Common myeloid progenitor, CD34-positive (primary cell): ENCODE measurements at regions not wholly inside any gene's neighbourhood (a gene's known extent, or its start where the extent isn't known, plus 50 kb on each side); places are given as distances from the start of the nearest gene placed in this dataset.
"Not testable (repeated sequence)": the region's sequence is repeated elsewhere in the genome, so short reads cannot be mapped to it uniquely, and the experiment has no call there.

Source experiments
- CTCF ChIA-PET: fragments of 350-600 bp; sonication (Branson Sonifier 250); formaldehyde crosslinking; loops from one replicate; lab custom pipeline; 2021; ENCODE audit warnings: antibody characterized with exemption; lab: Charles Lee
- POLR2A ChIA-PET: fragments of 350-600 bp; sonication (Branson Sonifier 250); formaldehyde crosslinking; loops from one replicate; lab custom pipeline; 2021; ENCODE audit warnings: antibody characterized with exemption; lab: Charles Lee
- DNase-seq, 3 donors: peaks; one replicate each; pipeline versions ENCODE4 v3.0.0 to v3.0.0-alpha.2; 2013
- H3K27ac ChIP-seq, 2 experiments: 1 replicate in 1 of 2; 2 replicates in 1 of 2; pipeline ENCODE4 v1.7.0; 2013; ENCODE audit warnings: inconsistent platforms in 2 of 2, low read length in 2 of 2, mild to moderate bottlenecking in 2 of 2, low read depth in 1 of 2, moderate library complexity in 1 of 2; ENCODE audit not compliant: severe bottlenecking in 2 of 2, insufficient read depth in 1 of 2, poor library complexity in 1 of 2
- H3K27me3 ChIP-seq, 5 experiments: replicated peaks in 2 of 5; 1 replicate in 3 of 5; 2 replicates in 2 of 5; pipeline versions ENCODE4 v1.6.1 to v1.7.0; 2013; ENCODE audit warnings: low read length in 4 of 5, mild to moderate bottlenecking in 2 of 5, moderate library complexity in 2 of 5, inconsistent platforms in 1 of 5; ENCODE audit not compliant: insufficient read depth in 5 of 5, control insufficient read depth in 4 of 5
- H3K36me3 ChIP-seq, 4 experiments: 1 replicate in 2 of 4; 2 replicates in 2 of 4; pipeline versions ENCODE4 v1.6.1 to v1.7.0; 2013; ENCODE audit warnings: low read length in 3 of 4, control low read depth in 1 of 4, mild to moderate bottlenecking in 1 of 4; ENCODE audit not compliant: control insufficient read depth in 4 of 4, insufficient read depth in 4 of 4
- H3K4me1 ChIP-seq, 4 experiments: 1 replicate in 3 of 4; 2 replicates in 1 of 4; pipeline versions ENCODE4 v1.6.1 to v1.7.1; 2013; ENCODE audit warnings: low read length in 3 of 4, mild to moderate bottlenecking in 3 of 4, control low read depth in 1 of 4, inconsistent platforms in 1 of 4, moderate library complexity in 1 of 4; ENCODE audit not compliant: control insufficient read depth in 4 of 4, insufficient read depth in 4 of 4; ENCODE audit errors: control extremely low read depth in 1 of 4
- H3K4me3 ChIP-seq, 7 experiments: 1 replicate in 4 of 7; 2 replicates in 3 of 7; pipeline versions ENCODE4 v1.5.1 to v1.7.0; 2013; ENCODE audit warnings: mild to moderate bottlenecking in 7 of 7, low read length in 6 of 7, moderate library complexity in 6 of 7, inconsistent platforms in 2 of 7, low read depth in 2 of 7, control low read depth in 1 of 7; ENCODE audit not compliant: insufficient read depth in 4 of 7, control insufficient read depth in 1 of 7; ENCODE audit errors: extremely low read depth in 1 of 7
- H3K9me3 ChIP-seq, 5 experiments: 1 replicate in 4 of 5; 2 replicates in 1 of 5; pipeline versions ENCODE4 v1.6.1 to v1.7.1; 2013; ENCODE audit warnings: low read length in 4 of 5, mild to moderate bottlenecking in 2 of 5, inconsistent platforms in 1 of 5, low read depth in 1 of 5, moderate library complexity in 1 of 5; ENCODE audit not compliant: control insufficient read depth in 4 of 5, insufficient read depth in 2 of 5; ENCODE audit errors: control extremely low read depth in 1 of 5
- WGBS: methylation state at CpG from one replicate; pipeline ENCODE4 v1.1.5; 2013; ENCODE audit not compliant: insufficient coverage; 5-methylcytosine and 5-hydroxymethylcytosine counted together

- POLR2A ChIA-PET, H3K27me3 ChIP-seq, H3K4me3 ChIP-seq, H3K36me3 ChIP-seq, DNase-seq, H3K9me3 ChIP-seq, H3K27ac ChIP-seq: not testable (repeated sequence)
- WGBS = 100% methylated on average over 2 of the region's 5 CpGs
- CTCF ChIA-PET = interaction anchor here (0.8 kb wide), 1 partner anchor 17 kb away, joined by 3 read pairs; no protein-coding TSS in a partner anchor
- peaks cover 0 to 13% (median 7%) of the 10 kb centered on the region in 4 experiments for H3K4me1 ChIP-seq
Observed at GRCh38 chr3:125918451-125918850, 50.5 kb upstream of the ROPN1B start.

- H3K27ac ChIP-seq, POLR2A ChIA-PET, H3K36me3 ChIP-seq, H3K4me3 ChIP-seq, H3K9me3 ChIP-seq, DNase-seq, H3K27me3 ChIP-seq: not testable (repeated sequence)
- peaks cover 0 to 13% (median 7%) of the 10 kb centered on the region in 4 experiments for H3K4me1 ChIP-seq
- WGBS = 86% methylated on average over 2 of the region's 2 CpGs
- CTCF ChIA-PET = interaction anchor here (0.8 kb wide), 1 partner anchor 17 kb away, joined by 3 read pairs; no protein-coding TSS in a partner anchor
Observed at GRCh38 chr3:125918866-125919265, 50.1 kb upstream of the ROPN1B start.
